GM19468 (cell line): ENCODE measurements at regions not wholly inside any gene's neighbourhood (a gene's known extent, or its start where the extent isn't known, plus 50 kb on each side); places are given as distances from the start of the nearest gene placed in this dataset.
"Not testable (repeated sequence)": the region's sequence is repeated elsewhere in the genome, so short reads cannot be mapped to it uniquely, and the experiment has no call there.

ENCODE experiments used
- ATAC-seq: cut with Tn5 transposase; IDR thresholded peaks from one replicate; pipeline ENCODE4 v1.9.1; 2021; ENCODE audit warnings: mild to moderate bottlenecking, moderate library complexity, moderate number of reproducible peaks; ENCODE audit not compliant: unreplicated experiment; ENCODE audit errors: extremely low read depth

DNA sequence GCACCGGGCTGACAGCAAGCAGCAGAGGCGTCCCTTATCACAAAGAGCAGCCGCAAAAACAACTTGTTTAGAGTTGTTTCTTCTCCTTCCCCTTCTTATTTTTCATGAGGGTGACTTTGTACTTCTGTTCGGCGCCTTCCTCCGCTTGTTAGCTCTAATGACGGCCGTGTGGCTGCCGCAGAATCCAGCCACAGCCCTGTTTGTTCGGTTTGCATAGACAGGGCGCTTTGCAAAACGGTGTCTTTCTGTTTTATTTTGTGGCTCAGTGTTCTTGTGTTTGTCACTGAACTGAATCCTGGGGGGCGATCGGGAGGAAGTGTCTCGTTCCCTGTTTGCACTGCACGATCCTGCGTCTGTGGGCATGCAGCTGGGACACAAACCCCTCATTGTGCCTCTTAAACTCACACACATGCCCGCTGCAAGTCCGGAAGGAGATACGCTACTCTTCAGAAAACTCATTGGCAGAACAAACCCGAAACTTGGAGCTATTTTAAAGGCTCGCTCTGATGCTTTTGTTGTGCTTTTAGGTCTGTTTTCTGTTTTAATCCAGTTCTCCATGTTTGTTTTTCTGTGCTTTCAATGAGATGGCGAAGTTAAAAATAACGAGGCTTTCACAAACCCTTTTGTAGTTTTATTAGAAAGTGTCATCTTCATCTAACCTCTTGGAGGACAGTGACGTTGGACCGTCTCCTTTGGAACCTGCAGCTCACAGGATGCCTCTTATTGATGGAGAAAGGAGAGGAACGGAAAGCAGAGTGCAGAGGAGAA, 213.9 kb downstream of the IRX2 start:
- ATAC-seq, result no peak

- no peak for ATAC-seq
These were observed 214.7 kb downstream of the IRX2 start for GRCh38 chr5:2536632-2537377.

DNA sequence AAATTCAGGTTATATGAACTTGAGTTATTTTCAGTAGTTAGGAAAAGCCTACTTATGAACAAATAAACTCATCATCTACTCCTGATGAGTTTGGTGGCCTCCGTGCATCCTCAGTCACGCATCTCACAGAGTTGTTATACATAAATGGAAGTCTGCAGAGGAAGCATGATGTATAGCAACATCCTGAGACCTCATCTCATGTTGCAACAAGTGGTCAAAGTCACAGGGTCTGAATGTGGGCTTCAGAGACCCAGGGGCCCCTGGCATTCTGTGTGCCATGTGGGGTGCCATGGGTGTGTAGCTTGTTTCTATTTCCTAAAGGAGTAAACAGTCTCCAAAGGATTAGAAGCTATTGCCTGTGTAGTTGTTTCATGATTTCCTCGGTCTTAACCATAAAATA, 216.5 kb downstream of the IRX2 start:
- ATAC-seq, result no peak

- ATAC-seq, result no peak
These were observed 217.2 kb downstream of the IRX2 start for GRCh38 chr5:2534251-2534650.

DNA sequence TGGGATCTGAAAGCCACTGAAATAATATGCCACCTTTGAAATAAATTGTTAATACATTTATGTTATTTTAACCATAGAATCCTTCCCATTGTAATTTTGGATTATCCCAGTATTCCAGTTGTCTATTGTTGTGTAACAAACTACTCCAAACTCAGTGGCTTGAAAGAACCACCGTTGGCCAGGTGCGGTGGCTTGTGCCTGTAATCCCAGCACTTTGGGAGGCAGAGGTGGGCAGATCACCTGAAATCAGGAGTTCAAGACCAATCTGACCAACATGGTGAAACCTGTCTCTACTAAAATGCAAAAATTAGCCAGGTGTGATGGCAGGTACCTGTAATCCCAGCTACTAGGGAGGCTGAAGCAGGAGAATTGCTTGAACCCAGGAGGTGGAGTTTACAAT, 217.6 kb downstream of the IRX2 start:
- ATAC-seq, result not testable (repeated sequence)

DNA sequence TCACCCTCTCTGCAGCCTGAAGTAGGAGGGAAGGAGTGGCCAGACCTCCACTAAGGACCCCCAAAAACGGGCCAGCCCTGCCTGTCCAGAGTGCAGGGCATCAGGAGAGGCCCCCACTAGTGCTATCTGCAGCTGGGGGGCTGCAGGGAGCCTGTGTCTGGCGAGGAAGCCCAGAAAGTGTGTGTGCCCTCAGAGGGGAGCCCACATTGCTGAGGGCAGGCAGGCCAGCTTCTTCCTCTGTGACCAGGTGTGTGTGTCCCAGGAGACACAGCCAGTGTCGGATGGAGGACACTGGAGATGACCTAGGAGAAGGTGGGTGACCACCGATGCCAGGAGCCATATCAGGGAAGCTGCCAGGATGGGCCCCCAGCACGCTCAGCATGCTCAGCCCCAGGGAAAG, 218.7 kb downstream of the IRX2 start:
- no peak for ATAC-seq

- ATAC-seq, result no peak
These were observed 220.2 kb downstream of the IRX2 start for GRCh38 chr5:2531318-2531717.

GRCh38 chr5:2530609-2531008, 220.9 kb downstream of the IRX2 start:
- no peak for ATAC-seq

GRCh38 chr5:2529371-2530092, 221.9 kb downstream of the IRX2 start:
- ATAC-seq, result no peak

- no peak for ATAC-seq
These were observed 226.1 kb downstream of the IRX2 start for GRCh38 chr5:2525351-2525750.

GRCh38 chr5:2524620-2525019, 226.9 kb downstream of the IRX2 start:
- ATAC-seq, result no peak

DNA sequence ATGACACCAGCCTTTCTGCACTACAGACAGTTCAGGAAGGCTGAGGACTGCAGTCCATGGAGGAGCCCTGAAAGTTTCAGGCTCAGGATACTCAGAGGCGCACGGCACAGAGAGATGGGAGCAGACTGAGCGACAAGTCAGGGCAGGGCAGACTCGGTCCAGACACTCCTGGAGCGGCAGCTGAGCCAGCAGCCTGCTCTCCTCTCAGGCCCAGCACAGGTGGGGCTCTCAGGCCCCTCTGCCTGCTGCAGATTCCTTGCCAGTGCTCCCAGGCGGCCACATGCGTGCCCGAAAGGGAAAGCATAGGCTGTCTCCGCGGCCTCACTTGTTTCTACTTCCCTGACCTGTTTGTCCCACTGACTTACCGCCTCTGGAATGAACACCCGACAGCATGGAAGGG, 228.3 kb downstream of the IRX2 start:
- no peak for ATAC-seq

DNA sequence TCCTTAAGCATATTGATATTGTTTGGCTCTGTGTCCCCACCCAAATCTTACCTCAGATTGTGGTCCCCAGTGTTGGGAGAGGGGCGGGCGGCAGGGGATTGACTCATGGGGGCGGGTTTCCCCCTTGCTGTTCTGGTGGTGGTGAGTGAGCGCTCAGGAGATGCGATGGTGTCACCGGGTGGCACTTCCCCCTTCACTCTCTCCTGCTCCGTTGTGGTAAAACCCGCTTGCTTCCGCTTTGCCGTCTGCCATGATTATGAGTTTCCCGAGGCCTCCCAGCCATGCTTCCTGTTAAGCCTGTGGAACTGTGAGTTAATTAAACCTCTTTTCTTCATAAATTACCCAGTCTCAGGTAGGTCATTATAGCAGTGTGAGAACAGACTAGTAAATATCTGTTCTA, 229.1 kb downstream of the IRX2 start:
- ATAC-seq, result no peak

DNA sequence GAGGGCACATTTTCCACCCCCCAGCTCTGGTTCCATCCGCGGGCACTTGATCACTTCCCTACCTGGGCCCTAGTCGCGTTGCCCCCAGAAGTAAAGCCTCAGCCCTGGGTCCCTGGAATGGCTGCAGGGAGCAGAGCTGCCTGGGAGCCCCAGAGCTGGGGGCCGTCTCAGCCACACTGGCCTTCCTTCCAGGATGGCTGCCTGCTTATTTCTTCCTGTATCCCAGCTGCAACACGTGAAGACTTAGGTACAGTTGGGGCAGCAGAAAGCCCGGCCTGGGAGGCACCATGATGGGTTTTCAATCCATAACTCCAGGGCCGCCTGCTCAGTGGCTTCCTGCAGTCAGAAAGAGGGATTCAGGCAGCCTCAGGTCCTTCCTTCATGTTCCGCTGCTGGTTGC, 232.3 kb downstream of the IRX2 start:
- ATAC-seq, result no peak

DNA sequence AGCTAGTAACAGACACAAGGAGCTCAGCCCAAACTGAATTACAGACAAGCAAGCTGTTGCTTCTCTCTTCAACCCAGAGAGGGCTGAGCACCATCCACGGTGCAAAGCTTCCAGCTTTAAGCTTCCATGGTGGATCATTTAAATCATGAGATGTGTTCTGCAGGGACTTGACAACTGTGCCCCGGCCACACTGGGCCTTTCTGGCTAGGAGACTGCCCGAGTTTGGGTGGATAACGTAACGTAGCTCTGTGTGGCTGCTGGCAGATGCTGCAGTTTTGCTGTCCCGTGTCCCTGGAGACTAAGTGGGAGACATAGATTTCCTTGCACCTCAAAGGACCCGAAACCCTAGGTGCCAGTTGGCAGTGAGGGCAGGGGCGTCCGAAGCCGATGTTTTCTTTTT, 234.0 kb downstream of the IRX2 start:
- ATAC-seq, result no peak

DNA sequence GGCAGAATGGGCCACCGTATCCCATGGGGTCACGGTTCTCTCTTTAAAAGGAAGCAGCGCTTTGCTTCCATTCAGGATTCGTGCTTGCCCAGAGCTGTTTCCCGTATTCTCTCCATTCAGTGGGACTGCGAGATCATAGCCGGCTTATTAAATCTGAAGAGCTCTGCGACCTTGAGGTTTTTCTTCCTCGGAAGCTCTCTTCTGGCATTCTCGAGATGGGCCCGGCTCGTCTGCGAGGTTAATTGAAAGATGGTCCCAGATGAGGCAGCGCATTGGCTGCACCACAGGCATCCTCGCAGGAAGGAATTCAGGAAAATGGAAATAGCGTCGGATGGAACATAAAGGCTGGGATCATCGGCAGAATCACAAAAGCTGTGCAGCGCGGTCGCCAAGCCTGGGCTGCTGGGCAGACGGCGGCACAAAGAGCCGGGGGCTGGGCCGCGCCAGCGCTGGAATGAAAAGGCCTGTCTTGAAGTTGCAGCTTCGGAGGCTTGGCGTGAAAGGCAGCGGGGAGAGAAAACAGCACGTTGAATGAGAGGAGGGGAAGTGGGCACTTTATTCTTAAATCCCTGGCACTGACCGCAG, 236.2 kb downstream of the IRX2 start:
- ATAC-seq, result no peak

DNA sequence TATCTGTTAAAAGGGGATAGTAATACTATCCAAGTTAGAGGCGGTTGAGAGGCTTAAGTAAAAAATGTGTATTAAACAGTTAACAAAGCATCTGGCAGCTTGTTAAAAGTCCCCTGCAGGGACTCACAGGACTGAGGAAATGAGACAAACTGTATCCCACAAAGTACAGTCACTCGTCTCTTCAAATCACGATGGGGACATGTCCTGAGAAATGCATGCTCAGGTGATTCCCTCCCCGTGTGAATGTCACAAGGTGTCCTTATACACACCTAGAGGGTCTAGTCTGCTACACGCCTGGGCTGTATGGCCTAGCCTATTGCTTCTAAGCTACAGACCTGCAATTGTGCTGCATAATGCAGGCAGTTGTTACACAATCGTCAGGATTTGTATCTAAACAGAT, 237.0 kb downstream of the IRX2 start:
- no peak for ATAC-seq

DNA sequence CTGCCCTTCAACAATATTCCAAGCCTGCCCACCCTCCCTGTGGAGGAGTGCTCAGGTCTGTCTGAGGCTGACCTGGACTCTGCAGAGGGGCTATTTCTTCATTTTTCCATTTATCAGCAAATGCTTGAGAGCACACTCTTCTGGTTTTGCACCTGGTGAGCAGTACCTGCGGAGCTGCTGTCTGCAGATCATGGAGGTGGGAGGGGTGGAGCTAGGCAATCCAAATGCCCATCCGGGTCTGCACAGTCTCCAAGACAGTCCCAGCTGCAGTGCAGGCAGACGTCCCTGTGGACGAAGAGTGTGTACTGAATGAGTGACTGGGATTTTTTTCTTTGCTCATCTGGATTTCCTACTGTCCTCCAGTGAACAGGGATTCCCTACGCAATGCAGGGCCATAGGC, 239.8 kb downstream of the IRX2 start:
- ATAC-seq, result no peak

DNA sequence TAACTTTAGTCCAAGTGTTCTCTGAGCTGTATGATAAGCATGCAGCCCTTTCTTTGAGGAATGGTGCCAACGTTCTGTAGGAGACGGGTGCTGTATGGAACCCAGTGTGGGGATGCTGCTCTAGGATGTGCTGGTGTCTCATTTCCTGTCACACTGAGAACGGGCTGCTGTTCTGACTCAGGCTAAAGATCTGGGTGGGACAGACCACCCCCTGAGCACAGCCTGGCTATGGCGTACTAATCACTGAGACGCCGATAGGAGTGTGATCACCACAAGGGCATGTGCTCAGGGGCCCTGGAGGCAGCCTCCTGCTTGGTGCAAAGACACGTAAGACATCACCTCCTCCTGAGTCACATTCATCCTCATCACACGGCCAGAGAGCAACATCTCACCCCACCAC, 240.4 kb downstream of the IRX2 start:
- ATAC-seq, result no peak

DNA sequence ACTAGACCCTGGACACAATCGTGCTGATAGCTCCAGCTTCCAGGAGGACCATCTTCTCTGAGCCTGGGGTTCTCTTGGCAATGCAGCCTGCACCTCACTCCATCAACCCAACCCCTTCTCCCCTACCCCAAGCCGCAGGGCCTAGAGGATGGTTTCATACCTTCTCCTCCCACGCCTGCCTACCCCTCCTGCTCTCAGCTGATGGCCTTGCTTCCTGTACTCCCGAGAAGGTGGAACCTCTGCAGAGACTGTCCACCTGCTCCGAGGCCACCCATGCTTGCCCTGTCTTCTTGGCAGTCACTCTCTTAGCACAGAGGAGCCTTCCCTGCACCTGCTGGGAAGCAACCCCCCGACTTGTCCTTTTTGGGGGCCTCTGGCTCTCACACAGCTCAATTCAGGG, 241.9 kb downstream of the IRX2 start:
- ATAC-seq, result no peak

- ATAC-seq, result no peak
These were observed 243.0 kb downstream of the IRX2 start for GRCh38 chr5:2508514-2508913.
